HEK293 (cell line): ENCODE measurements at regions not wholly inside any gene's neighbourhood (a gene's known extent, or its start where the extent isn't known, plus 50 kb on each side); places are given as distances from the start of the nearest gene placed in this dataset.

Experiments
- CTCF ChIA-PET: fragments of 350-600 bp; formaldehyde crosslinking; extraction: SDS; loops from one replicate; lab custom pipeline; 2021; ENCODE audit warnings: antibody characterized with exemption; lab: Yijun Ruan, JAX
- POLR2A ChIA-PET: fragments of 300-600 bp; formaldehyde crosslinking; extraction: SDS; loops from one replicate; lab custom pipeline; 2020; ENCODE audit warnings: antibody characterized with exemption, inconsistent platforms; lab: Yijun Ruan, JAX
- H3K27ac ChIP-seq: fragments of 200-500 bp; sonication (Bioruptor generic); 2 replicates; pipeline ENCODE4 v1.5.1; 2014; ENCODE audit warnings: low read depth, low read length, control low read depth, inconsistent platforms; ENCODE audit errors: extremely low read depth
- H3K36me3 ChIP-seq, 2 experiments: fragments of 200-500 bp in 1 of 2; sonication (Bioruptor generic) in 1 of 2; 1 replicate in 1 of 2; 2 replicates in 1 of 2; pipeline ENCODE4 v1.5.1; 2014 to 2017; ENCODE audit warnings: inconsistent platforms in 2 of 2, low read length in 2 of 2; ENCODE audit not compliant: control insufficient read depth in 2 of 2, insufficient read depth in 1 of 2
- H3K4me1 ChIP-seq: fragments of 200-500 bp; sonication (Bioruptor generic); 2 replicates; pipeline ENCODE4 v1.5.1; 2014; ENCODE audit warnings: mild to moderate bottlenecking, low read length, inconsistent platforms; ENCODE audit not compliant: control insufficient read depth, insufficient read depth
- H3K4me3 ChIP-seq: 2 replicates; pipeline ENCODE4 v1.5.1; 2011; ENCODE audit warnings: low read depth, mild to moderate bottlenecking, control low read depth, low read length, moderate library complexity
- H3K9me3 ChIP-seq: fragments of 200-500 bp; sonication (Bioruptor generic); 2 replicates; pipeline ENCODE4 v1.5.1; 2014; ENCODE audit warnings: low read depth, low read length, inconsistent platforms; ENCODE audit not compliant: control insufficient read depth, insufficient read depth
- HOXD13 ChIP-seq: sonication (generic); formaldehyde crosslinking; IDR thresholded peaks from 2 replicates; pipeline ENCODE4 v1.8.0; 2022; ENCODE audit warnings: missing genetic modification reagents, borderline replicate concordance
- KLF16 ChIP-seq: fragments of 450-650 bp; formaldehyde crosslinking; IDR thresholded peaks from 2 replicates; pipeline ENCODE4 v1.5.1; 2017; ENCODE audit warnings: missing biosample characterization, missing genetic modification characterization
- KLF7 ChIP-seq: fragments of 450-650 bp; formaldehyde crosslinking; IDR thresholded peaks from 2 replicates; pipeline ENCODE4 v1.5.1; 2016; ENCODE audit warnings: missing biosample characterization, missing genetic modification characterization, borderline replicate concordance
- SP2 ChIP-seq: fragments of 450-650 bp; formaldehyde crosslinking; IDR thresholded peaks from 2 replicates; pipeline ENCODE4 v1.5.1; 2016; ENCODE audit warnings: missing biosample characterization, missing genetic modification characterization
- YY1 ChIP-seq: fragments of 450-650 bp; formaldehyde crosslinking; IDR thresholded peaks from 2 replicates; pipeline ENCODE4 v1.5.1; 2018; ENCODE audit warnings: missing biosample characterization, missing genetic modification characterization
- ZBTB21 ChIP-seq: fragments of 450-650 bp; formaldehyde crosslinking; IDR thresholded peaks from 2 replicates; pipeline ENCODE4 v1.5.1; 2017; ENCODE audit warnings: missing biosample characterization, missing genetic modification characterization
- ZFP41 ChIP-seq: fragments of 450-650 bp; formaldehyde crosslinking; IDR thresholded peaks from 2 replicates; pipeline ENCODE4 v1.5.1; 2016; ENCODE audit warnings: missing biosample characterization, missing genetic modification characterization, borderline replicate concordance
- ZNF133 ChIP-seq: fragments of 450-650 bp; formaldehyde crosslinking; IDR thresholded peaks from 2 replicates; pipeline ENCODE4 v1.5.1; 2016; ENCODE audit warnings: missing biosample characterization, missing genetic modification characterization
- ZNF16 ChIP-seq: fragments of 450-650 bp; formaldehyde crosslinking; IDR thresholded peaks from 2 replicates; pipeline ENCODE4 v1.5.1; 2016; ENCODE audit warnings: low read depth, missing biosample characterization, missing genetic modification characterization
- ZNF202 ChIP-seq: fragments of 450-650 bp; formaldehyde crosslinking; IDR thresholded peaks from 2 replicates; pipeline ENCODE4 v1.5.1; 2016; ENCODE audit warnings: missing biosample characterization, missing genetic modification characterization, borderline replicate concordance
- ZNF221 ChIP-seq: fragments of 450-650 bp; formaldehyde crosslinking; IDR thresholded peaks from 2 replicates; pipeline ENCODE4 v1.5.1; 2017; ENCODE audit warnings: missing biosample characterization, missing genetic modification characterization, borderline replicate concordance
- ZNF37A ChIP-seq: fragments of 450-650 bp; IDR thresholded peaks from 2 replicates; pipeline ENCODE4 v1.5.1; 2018; ENCODE audit warnings: missing biosample characterization, missing genetic modification characterization
- ZNF423 ChIP-seq: fragments of 450-650 bp; formaldehyde crosslinking; IDR thresholded peaks from 2 replicates; pipeline ENCODE4 v1.5.1; 2016; ENCODE audit warnings: missing biosample characterization, missing genetic modification characterization
- ZNF521 ChIP-seq: fragments of 450-650 bp; formaldehyde crosslinking; IDR thresholded peaks from 2 replicates; pipeline ENCODE4 v1.5.1; 2017; ENCODE audit warnings: missing biosample characterization, mild to moderate bottlenecking, missing genetic modification characterization
- ZNF558 ChIP-seq: fragments of 450-650 bp; formaldehyde crosslinking; IDR thresholded peaks from 2 replicates; pipeline ENCODE4 v1.5.1; 2016; ENCODE audit warnings: missing biosample characterization, missing genetic modification characterization
- ZNF560 ChIP-seq: fragments of 450-650 bp; formaldehyde crosslinking; IDR thresholded peaks from 2 replicates; pipeline ENCODE4 v1.5.1; 2017; ENCODE audit warnings: missing biosample characterization, missing genetic modification characterization, borderline replicate concordance
- ZNF677 ChIP-seq: fragments of 450-650 bp; IDR thresholded peaks from 2 replicates; pipeline ENCODE4 v1.5.0; 2018; ENCODE audit warnings: missing biosample characterization, mild to moderate bottlenecking, missing genetic modification characterization, moderate library complexity
- ZNF776 ChIP-seq: fragments of 450-650 bp; formaldehyde crosslinking; IDR thresholded peaks from 2 replicates; pipeline ENCODE4 v1.5.0; 2017; ENCODE audit warnings: missing biosample characterization, missing genetic modification characterization, borderline replicate concordance
- ZNF791 ChIP-seq: fragments of 450-650 bp; formaldehyde crosslinking; IDR thresholded peaks from 2 replicates; pipeline ENCODE4 v1.5.1; 2016; ENCODE audit warnings: missing biosample characterization, missing genetic modification characterization
- ZXDB ChIP-seq: fragments of 450-650 bp; formaldehyde crosslinking; IDR thresholded peaks from 2 replicates; pipeline ENCODE4 v1.5.1; 2016; ENCODE audit warnings: missing biosample characterization, missing genetic modification characterization
- TF ChIP-seq, protein P1 (sequence below): fragments of 450-650 bp; formaldehyde crosslinking; IDR thresholded peaks from 2 replicates; pipeline ENCODE4 v1.5.1; 2016; ENCODE audit warnings: missing biosample characterization, missing genetic modification characterization
- TF ChIP-seq, protein P2 (sequence below): fragments of 450-650 bp; formaldehyde crosslinking; IDR thresholded peaks from 2 replicates; pipeline ENCODE4 v1.5.1; 2017; ENCODE audit warnings: missing biosample characterization, missing genetic modification characterization

DNA sequence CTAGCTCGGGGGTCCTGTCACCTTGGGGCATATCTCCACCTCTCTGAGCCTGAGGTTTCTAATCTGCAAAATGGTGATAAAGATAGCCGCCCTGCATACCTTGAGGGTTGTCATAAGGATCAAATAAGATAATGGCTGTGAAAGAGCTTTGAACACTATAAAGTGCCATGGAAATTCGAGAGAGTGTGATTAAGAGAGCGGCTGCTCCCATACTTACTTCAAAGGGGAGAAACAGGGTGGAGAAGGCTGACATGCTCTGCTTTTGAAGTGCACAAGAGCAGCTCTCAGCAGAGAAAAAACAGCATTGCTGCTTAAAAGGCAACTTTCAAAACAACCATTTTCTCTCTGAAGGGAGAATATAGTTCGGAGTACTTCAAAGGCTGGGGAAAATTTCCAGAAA lies 529.2 kb downstream of the EPHB1 start:
- H3K4me1 ChIP-seq, result peaks cover 2% of the 10 kb centered on the region; the same call in 1 of the 2 replicates
- H3K4me3 ChIP-seq, result no peak overlapping the region
- ChIA-PET POLR2A (interaction anchor here (0.6 kb wide), 1 partner anchor 55 kb away, joined by 3 read pairs; no protein-coding TSS in a partner anchor), CTCF (interaction anchor here (0.6 kb wide), 1 partner anchor 131 kb away, joined by 3 read pairs; no protein-coding TSS in a partner anchor)
- no peaks in the 10 kb centered on the region for H3K9me3 ChIP-seq
- H3K36me3 ChIP-seq, result no peaks in the 10 kb centered on the region
- TF ChIP-seq ZFP41 (no peak), KLF16 (tag by site-specific recombination) (no peak), ZNF37A (tag by site-specific recombination) (no peak), ZNF16 (tag by site-specific recombination) (no peak), ZXDB (tag by site-specific recombination) (no peak), ZNF791 (no peak), ZNF221 (tag by site-specific recombination) (no peak), ZNF202 (tag by site-specific recombination) (no peak), ZNF776 (tag by site-specific recombination) (no peak), HOXD13 (no peak)
- TF ChIP-seq, protein P1, sequence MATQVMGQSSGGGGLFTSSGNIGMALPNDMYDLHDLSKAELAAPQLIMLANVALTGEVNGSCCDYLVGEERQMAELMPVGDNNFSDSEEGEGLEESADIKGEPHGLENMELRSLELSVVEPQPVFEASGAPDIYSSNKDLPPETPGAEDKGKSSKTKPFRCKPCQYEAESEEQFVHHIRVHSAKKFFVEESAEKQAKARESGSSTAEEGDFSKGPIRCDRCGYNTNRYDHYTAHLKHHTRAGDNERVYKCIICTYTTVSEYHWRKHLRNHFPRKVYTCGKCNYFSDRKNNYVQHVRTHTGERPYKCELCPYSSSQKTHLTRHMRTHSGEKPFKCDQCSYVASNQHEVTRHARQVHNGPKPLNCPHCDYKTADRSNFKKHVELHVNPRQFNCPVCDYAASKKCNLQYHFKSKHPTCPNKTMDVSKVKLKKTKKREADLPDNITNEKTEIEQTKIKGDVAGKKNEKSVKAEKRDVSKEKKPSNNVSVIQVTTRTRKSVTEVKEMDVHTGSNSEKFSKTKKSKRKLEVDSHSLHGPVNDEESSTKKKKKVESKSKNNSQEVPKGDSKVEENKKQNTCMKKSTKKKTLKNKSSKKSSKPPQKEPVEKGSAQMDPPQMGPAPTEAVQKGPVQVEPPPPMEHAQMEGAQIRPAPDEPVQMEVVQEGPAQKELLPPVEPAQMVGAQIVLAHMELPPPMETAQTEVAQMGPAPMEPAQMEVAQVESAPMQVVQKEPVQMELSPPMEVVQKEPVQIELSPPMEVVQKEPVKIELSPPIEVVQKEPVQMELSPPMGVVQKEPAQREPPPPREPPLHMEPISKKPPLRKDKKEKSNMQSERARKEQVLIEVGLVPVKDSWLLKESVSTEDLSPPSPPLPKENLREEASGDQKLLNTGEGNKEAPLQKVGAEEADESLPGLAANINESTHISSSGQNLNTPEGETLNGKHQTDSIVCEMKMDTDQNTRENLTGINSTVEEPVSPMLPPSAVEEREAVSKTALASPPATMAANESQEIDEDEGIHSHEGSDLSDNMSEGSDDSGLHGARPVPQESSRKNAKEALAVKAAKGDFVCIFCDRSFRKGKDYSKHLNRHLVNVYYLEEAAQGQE (tag by site-specific recombination), result no peak
- TF ChIP-seq, all 188 proteins: peak for 0
- H3K27ac ChIP-seq, result no peak overlapping the region

DNA sequence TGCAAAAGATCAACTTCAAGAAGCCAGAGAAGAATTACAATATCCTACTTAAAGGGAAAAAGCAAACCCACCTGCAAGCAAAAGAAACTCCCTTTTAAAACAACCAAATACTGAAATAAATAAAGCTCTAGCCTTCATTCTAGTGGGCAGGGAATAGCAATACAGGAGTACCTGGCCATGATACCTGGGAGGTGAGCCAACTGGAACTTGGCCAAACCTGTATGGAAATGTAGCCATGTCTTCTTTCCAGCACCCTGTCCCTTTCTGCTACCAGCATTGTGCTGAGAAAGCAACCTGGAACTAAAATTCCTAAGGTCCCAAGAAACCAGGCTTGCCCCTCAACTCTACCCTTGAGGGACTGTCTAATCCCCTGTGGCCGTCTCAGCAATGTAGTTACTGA lies 530.0 kb downstream of the EPHB1 start:
- ChIA-PET POLR2A (interaction anchor here (0.6 kb wide), 1 partner anchor 56 kb away, joined by 3 read pairs; no protein-coding TSS in a partner anchor), CTCF (no interaction called here)
- Histone ChIP-seq H3K9me3 (no peaks in the 10 kb centered on the region), H3K4me3 (no peak overlapping the region), H3K36me3 (no peaks in the 10 kb centered on the region), H3K4me1 (peaks cover 2% of the 10 kb centered on the region; the same call in 1 of the 2 replicates), H3K27ac (no peak overlapping the region)
- TF ChIP-seq ZNF677 (tag by site-specific recombination) (no peak), YY1 (tag by site-specific recombination) (no peak), SP2 (tag by site-specific recombination) (no peak), ZBTB21 (tag by site-specific recombination) (no peak), ZNF558 (tag by site-specific recombination) (no peak), KLF7 (tag by site-specific recombination) (no peak), ZNF133 (no peak), ZNF423 (tag by site-specific recombination) (no peak), ZNF521 (no peak), ZNF560 (tag by site-specific recombination) (no peak)
- TF ChIP-seq, protein P2, sequence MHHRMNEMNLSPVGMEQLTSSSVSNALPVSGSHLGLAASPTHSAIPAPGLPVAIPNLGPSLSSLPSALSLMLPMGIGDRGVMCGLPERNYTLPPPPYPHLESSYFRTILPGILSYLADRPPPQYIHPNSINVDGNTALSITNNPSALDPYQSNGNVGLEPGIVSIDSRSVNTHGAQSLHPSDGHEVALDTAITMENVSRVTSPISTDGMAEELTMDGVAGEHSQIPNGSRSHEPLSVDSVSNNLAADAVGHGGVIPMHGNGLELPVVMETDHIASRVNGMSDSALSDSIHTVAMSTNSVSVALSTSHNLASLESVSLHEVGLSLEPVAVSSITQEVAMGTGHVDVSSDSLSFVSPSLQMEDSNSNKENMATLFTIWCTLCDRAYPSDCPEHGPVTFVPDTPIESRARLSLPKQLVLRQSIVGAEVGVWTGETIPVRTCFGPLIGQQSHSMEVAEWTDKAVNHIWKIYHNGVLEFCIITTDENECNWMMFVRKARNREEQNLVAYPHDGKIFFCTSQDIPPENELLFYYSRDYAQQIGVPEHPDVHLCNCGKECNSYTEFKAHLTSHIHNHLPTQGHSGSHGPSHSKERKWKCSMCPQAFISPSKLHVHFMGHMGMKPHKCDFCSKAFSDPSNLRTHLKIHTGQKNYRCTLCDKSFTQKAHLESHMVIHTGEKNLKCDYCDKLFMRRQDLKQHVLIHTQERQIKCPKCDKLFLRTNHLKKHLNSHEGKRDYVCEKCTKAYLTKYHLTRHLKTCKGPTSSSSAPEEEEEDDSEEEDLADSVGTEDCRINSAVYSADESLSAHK, result no peak
